H9 (cell line): ENCODE measurements at regions not wholly inside any gene's neighbourhood (a gene's known extent, or its start where the extent isn't known, plus 50 kb on each side); places are given as distances from the start of the nearest gene placed in this dataset.
A peak's percentile ranks its signal among the peaks of the same experiment; 100 is the strongest.

Experiments used
- DNase-seq: peaks from one replicate; pipeline ENCODE4 v3.0.0-alpha.2; 2017
- H2AFZ ChIP-seq: one replicate; pipeline ENCODE4 v1.6.1; 2013; ENCODE audit warnings: mild to moderate bottlenecking, low read length, control low read depth, moderate library complexity
- H2AK5ac ChIP-seq: 2 replicates; pipeline ENCODE4 v1.6.1; 2013; ENCODE audit warnings: low read length, control low read depth, mixed read lengths; ENCODE audit not compliant: insufficient read length
- H2BK120ac ChIP-seq: one replicate; pipeline ENCODE4 v1.6.1; 2013; ENCODE audit warnings: low read depth, mild to moderate bottlenecking, low read length, control low read depth, inconsistent platforms; ENCODE audit not compliant: poor library complexity, severe bottlenecking
- H2BK12ac ChIP-seq: 2 replicates; pipeline ENCODE4 v1.6.1; 2013; ENCODE audit warnings: low read length, control low read depth, mixed read lengths, low read depth; ENCODE audit not compliant: insufficient read length
- H2BK15ac ChIP-seq: 2 replicates; pipeline ENCODE4 v1.6.1; 2013; ENCODE audit warnings: low read depth, low read length, control low read depth
- H2BK20ac ChIP-seq: one replicate; pipeline ENCODE4 v1.6.1; 2013; ENCODE audit warnings: low read depth, mild to moderate bottlenecking, low read length, control low read depth, inconsistent platforms; ENCODE audit not compliant: poor library complexity, severe bottlenecking
- H2BK5ac ChIP-seq: 2 replicates; pipeline ENCODE4 v1.6.1; 2013; ENCODE audit warnings: low read length, control low read depth, mixed read lengths; ENCODE audit not compliant: insufficient read length
- H3K14ac ChIP-seq: 2 replicates; pipeline ENCODE4 v1.6.1; 2013; ENCODE audit warnings: low read length, control low read depth; ENCODE audit not compliant: insufficient read depth
- H3K18ac ChIP-seq: 2 replicates; pipeline ENCODE4 v1.6.1; 2013; ENCODE audit warnings: low read depth, mild to moderate bottlenecking, mixed read lengths, low read length, control low read depth; ENCODE audit not compliant: insufficient read length
- H3K23ac ChIP-seq: 2 replicates; pipeline ENCODE4 v1.6.1; 2013; ENCODE audit warnings: low read length, control low read depth, mixed read lengths, low read depth; ENCODE audit not compliant: insufficient read length
- H3K23me2 ChIP-seq: 2 replicates; pipeline ENCODE4 v1.6.1; 2013; ENCODE audit warnings: low read depth, mild to moderate bottlenecking, mixed read lengths, low read length, control low read depth; ENCODE audit not compliant: insufficient read length, poor library complexity, severe bottlenecking
- H3K27ac ChIP-seq: 2 replicates; pipeline ENCODE4 v1.5.1; 2013; ENCODE audit warnings: low read length, control low read depth, mixed read lengths, low read depth; ENCODE audit not compliant: insufficient read length
- H3K27me3 ChIP-seq: 2 replicates; pipeline ENCODE4 v1.6.1; 2013; ENCODE audit warnings: low read length, control low read depth, inconsistent platforms; ENCODE audit not compliant: insufficient read depth
- H3K4ac ChIP-seq: 2 replicates; pipeline ENCODE4 v1.6.1; 2013; ENCODE audit warnings: low read depth, mild to moderate bottlenecking, control low read depth, inconsistent platforms, low read length, moderate library complexity
- H3K4me1 ChIP-seq: 2 replicates; pipeline ENCODE4 v1.6.1; 2013; ENCODE audit warnings: low read length, control low read depth, inconsistent platforms; ENCODE audit not compliant: insufficient read depth
- H3K4me2 ChIP-seq: 2 replicates; pipeline ENCODE4 v1.6.1; 2013; ENCODE audit warnings: low read length, control low read depth, mixed read lengths; ENCODE audit not compliant: insufficient read length, insufficient read depth
- H3K56ac ChIP-seq: 2 replicates; pipeline ENCODE4 v1.6.1; 2013; ENCODE audit warnings: low read depth, mild to moderate bottlenecking, mixed read lengths, low read length, control low read depth; ENCODE audit not compliant: insufficient read length
- H3K79me1 ChIP-seq: 2 replicates; pipeline ENCODE4 v1.6.1; 2013; ENCODE audit warnings: low read depth, mild to moderate bottlenecking, moderate library complexity, low read length, control low read depth, inconsistent platforms; ENCODE audit not compliant: insufficient read depth, poor library complexity, severe bottlenecking
- H3K79me2 ChIP-seq: 2 replicates; pipeline ENCODE4 v1.6.1; 2013; ENCODE audit warnings: low read length, control low read depth, inconsistent platforms; ENCODE audit not compliant: insufficient read depth
- H3K9ac ChIP-seq: 2 replicates; pipeline ENCODE4 v1.6.1; 2013; ENCODE audit warnings: low read length, control low read depth, mixed read lengths; ENCODE audit not compliant: insufficient read length; ENCODE audit errors: extremely low read depth
- H3K9me3 ChIP-seq: one replicate; pipeline ENCODE4 v1.6.1; 2013; ENCODE audit warnings: low read depth, low read length, inconsistent platforms; ENCODE audit not compliant: control insufficient read depth
- H3T11ph ChIP-seq: one replicate; pipeline ENCODE4 v1.6.1; 2013; ENCODE audit warnings: mild to moderate bottlenecking, low read length, control low read depth, inconsistent platforms
- H4K20me1 ChIP-seq: one replicate; pipeline ENCODE4 v1.6.1; 2013; ENCODE audit not compliant: control insufficient read depth, insufficient read length, insufficient read depth
- H4K5ac ChIP-seq: 2 replicates; pipeline ENCODE4 v1.6.1; 2013; ENCODE audit warnings: low read depth, mild to moderate bottlenecking, mixed read lengths, low read length, control low read depth; ENCODE audit not compliant: insufficient read length
- H4K8ac ChIP-seq: replicated peaks from 2 replicates; pipeline ENCODE4 v1.6.1; 2013; ENCODE audit warnings: low read length, control low read depth, mixed read lengths, low read depth; ENCODE audit not compliant: insufficient read length
- H4K91ac ChIP-seq: 2 replicates; pipeline ENCODE4 v1.6.1; 2013; ENCODE audit warnings: low read depth, mild to moderate bottlenecking, moderate library complexity, mixed read lengths, low read length, control low read depth; ENCODE audit not compliant: insufficient read length
- H3K27ac Mint-ChIP-seq, 3 experiments: 2 replicates in 2 of 3; 3 replicates in 1 of 3; pipeline ENCODE4 v1.8.0; 2020 to 2021; ENCODE audit warnings: mixed read lengths in 3 of 3, mild to moderate bottlenecking in 1 of 3, moderate library complexity in 1 of 3
- H3K27me3 Mint-ChIP-seq: 2 replicates; pipeline ENCODE4 v1.8.0; 2021; ENCODE audit warnings: low read depth, mild to moderate bottlenecking, moderate library complexity, mixed read lengths
- H3K36me3 Mint-ChIP-seq, 3 experiments: 2 replicates in 2 of 3; 3 replicates in 1 of 3; pipeline ENCODE4 v1.8.0; 2020 to 2021; ENCODE audit warnings: low read depth in 3 of 3, mixed read lengths in 3 of 3; ENCODE audit not compliant: insufficient read depth in 1 of 3
- H3K4me1 Mint-ChIP-seq, 2 experiments: 2 replicates each; pipeline ENCODE4 v1.8.0; 2020; ENCODE audit warnings: mixed read lengths in 2 of 2
- H3K4me3 Mint-ChIP-seq, 2 experiments: 2 replicates in 1 of 2; 3 replicates in 1 of 2; pipeline ENCODE4 v1.8.0; 2020 to 2021; ENCODE audit warnings: mild to moderate bottlenecking in 2 of 2, mixed read lengths in 2 of 2, moderate library complexity in 1 of 2
- H3K9me3 Mint-ChIP-seq, 2 experiments: 2 replicates in 1 of 2; 3 replicates in 1 of 2; pipeline ENCODE4 v1.8.0; 2020; ENCODE audit warnings: mild to moderate bottlenecking in 2 of 2, mixed read lengths in 2 of 2, moderate library complexity in 1 of 2
- CTCF ChIP-seq: fragments of 200-600 bp; sonication (generic); conservative IDR thresholded peaks from 3 replicates; pipeline ENCODE4 v1.8.0; 2021; ENCODE audit warnings: antibody characterized with exemption, mild to moderate bottlenecking
- WGBS: extraction: QIAGEN DNeasy Blood & Tissue Kit; methylation state at CpG from one replicate; pipeline ENCODE4 v1.1.7; 2013; ENCODE audit warnings: missing lambda C conversion rate, low lambda C conversion rate, mixed read lengths; ENCODE audit not compliant: insufficient read length; ENCODE audit errors: extremely low coverage; 5-methylcytosine and 5-hydroxymethylcytosine counted together

- Histone ChIP-seq H3T11ph (no peak overlapping the region), H2BK20ac (no peak overlapping the region), H4K91ac (no peak overlapping the region), H3K4ac (no peak overlapping the region), H3K23me2 (no peaks in the 10 kb centered on the region), H3K9me3 (no peaks in the 10 kb centered on the region), H3K56ac (no peak overlapping the region), H2BK15ac (no peak overlapping the region), H3K27me3 (no peaks in the 10 kb centered on the region), H2AK5ac (no peak overlapping the region), H3K4me2 (no peak overlapping the region), H2AFZ (no peak overlapping the region), H3K9ac (no peak overlapping the region), H3K4me1 (no peaks in the 10 kb centered on the region; the same call in 1 of the 2 replicates), H4K20me1 (no peaks in the 10 kb centered on the region), H2BK5ac (no peak overlapping the region), H3K23ac (no peak overlapping the region), H4K5ac (no peak overlapping the region), H3K79me1 (no peaks in the 10 kb centered on the region), H3K79me2 (no peaks in the 10 kb centered on the region), H3K14ac (no peak overlapping the region), H3K18ac (no peak overlapping the region), H4K8ac (no peak overlapping the region), H3K27ac (no peak overlapping the region), H2BK12ac (no peak overlapping the region), H2BK120ac (no peak overlapping the region)
- no CpG with 5 or more reads among the region's 9 CpGs for WGBS
- no peaks in the 10 kb centered on the region for H3K9me3 Mint-ChIP-seq
- DNase-seq: peak; percentile 68
- H3K27me3 Mint-ChIP-seq: no peaks in the 10 kb centered on the region
- peak; percentile 71 for TF ChIP-seq CTCF
- H3K36me3 Mint-ChIP-seq: no peaks in the 10 kb centered on the region
- H3K4me1 Mint-ChIP-seq: peaks cover 7 to 19% of the 10 kb centered on the region in 2 experiments
- no peak overlapping the region; a peak in 1 of 5 replicates for H3K4me3 Mint-ChIP-seq
- no peak overlapping the region; a peak in 1 of 7 replicates for H3K27ac Mint-ChIP-seq
Observed at GRCh38 chr3:56855856-56856512, 54.2 kb upstream of the ARHGEF3 start.
